Breast epithelium (tissue), 3 donors: ENCODE measurements at regions not wholly inside any gene's neighbourhood (a gene's known extent, or its start where the extent isn't known, plus 50 kb on each side); places are given as distances from the start of the nearest gene placed in this dataset.

Experiments used
- CTCF ChIP-seq, 3 donors: fragments of 450-650 bp; IDR thresholded peaks; one replicate each; pipeline ENCODE4 v1.5.1; 2016 to 2017; ENCODE audit warnings: antibody characterized with exemption in 3 of 3, mild to moderate bottlenecking in 3 of 3, moderate library complexity in 3 of 3
- POLR2A ChIP-seq: fragments of 450-650 bp; IDR thresholded peaks from one replicate; pipeline ENCODE4 v1.6.1; 2016; ENCODE audit warnings: antibody characterized with exemption, mild to moderate bottlenecking, moderate library complexity

- TF ChIP-seq CTCF (IDR thresholded peaks at IDR 0.05): no peak
- no peak for TF ChIP-seq POLR2A
Measured at GRCh38 chr7:26603631-26604030, 260.8 kb downstream of the SKAP2 start.
